H1 (cell line): ENCODE measurements at regions not wholly inside any gene's neighbourhood (a gene's known extent, or its start where the extent isn't known, plus 50 kb on each side); places are given as distances from the start of the nearest gene placed in this dataset.

ENCODE experiments used
- ASH2L ChIP-seq: fragments of 200-600, 300-600 bp; sonication (generic); IDR thresholded peaks from one replicate; pipeline ENCODE4 v1.7.1; 2017; ENCODE audit warnings: low read length
- BACH1 ChIP-seq: IDR thresholded peaks from 2 replicates; pipeline ENCODE4 v1.6.1; 2012; ENCODE audit warnings: low read length, improper control_type of control experiment
- CBX8 ChIP-seq: fragments of 300-800, 300-1000 bp; sonication (generic); IDR thresholded peaks from 2 replicates; pipeline ENCODE4 v1.7.1; 2016; ENCODE audit warnings: low read depth, low read length, borderline replicate concordance
- GABPA ChIP-seq: IDR thresholded peaks from 2 replicates; pipeline ENCODE4 v1.6.1; 2011; ENCODE audit warnings: mild to moderate bottlenecking, low read length, moderate library complexity, borderline replicate concordance; ENCODE audit not compliant: insufficient read depth
- KDM5A ChIP-seq: fragments of 200-600 bp; IDR thresholded peaks from 2 replicates; pipeline ENCODE4 v1.7.1; 2012; ENCODE audit warnings: mild to moderate bottlenecking, low read length, inconsistent platforms, mixed read lengths
- MAFK ChIP-seq: IDR thresholded peaks from 2 replicates; pipeline ENCODE4 v1.6.1; 2012; ENCODE audit warnings: low read depth, mild to moderate bottlenecking, improper control_type of control experiment, low read length
- POLR2A ChIP-seq, 2 experiments: IDR thresholded peaks; 1 replicate in 1 of 2; 2 replicates in 1 of 2; pipeline ENCODE4 v1.6.1; 2011; ENCODE audit warnings: low read depth in 2 of 2, low read length in 2 of 2, mild to moderate bottlenecking in 2 of 2; ENCODE audit errors: control extremely low read depth in 1 of 2
- SIN3A ChIP-seq, 2 experiments: IDR thresholded peaks in 1 of 2; conservative IDR thresholded peaks in 1 of 2; 2 replicates each; pipeline ENCODE4 v1.6.1; 2011 to 2012; ENCODE audit warnings: low read length in 2 of 2, improper control_type of control experiment in 1 of 2, low read depth in 1 of 2, mild to moderate bottlenecking in 1 of 2
- SIRT6 ChIP-seq: IDR thresholded peaks from one replicate; pipeline ENCODE4 v1.7.1; 2012; ENCODE audit warnings: low read length, inconsistent platforms
- SP1 ChIP-seq: IDR thresholded peaks from 2 replicates; pipeline ENCODE4 v1.6.1; 2011; ENCODE audit warnings: low read depth, low read length
- SP2 ChIP-seq: IDR thresholded peaks from 2 replicates; pipeline ENCODE4 v1.6.1; 2012; ENCODE audit warnings: mild to moderate bottlenecking, low read length, inconsistent platforms
- TF ChIP-seq, protein P1 (sequence below): IDR thresholded peaks from 2 replicates; pipeline ENCODE4 v1.6.1; 2012; ENCODE audit warnings: inconsistent platforms
- TF ChIP-seq, protein P2 (sequence below): IDR thresholded peaks from 2 replicates; pipeline ENCODE4 v1.6.1; 2011; ENCODE audit warnings: low read depth, mild to moderate bottlenecking, low read length; ENCODE audit not compliant: insufficient read depth

DNA sequence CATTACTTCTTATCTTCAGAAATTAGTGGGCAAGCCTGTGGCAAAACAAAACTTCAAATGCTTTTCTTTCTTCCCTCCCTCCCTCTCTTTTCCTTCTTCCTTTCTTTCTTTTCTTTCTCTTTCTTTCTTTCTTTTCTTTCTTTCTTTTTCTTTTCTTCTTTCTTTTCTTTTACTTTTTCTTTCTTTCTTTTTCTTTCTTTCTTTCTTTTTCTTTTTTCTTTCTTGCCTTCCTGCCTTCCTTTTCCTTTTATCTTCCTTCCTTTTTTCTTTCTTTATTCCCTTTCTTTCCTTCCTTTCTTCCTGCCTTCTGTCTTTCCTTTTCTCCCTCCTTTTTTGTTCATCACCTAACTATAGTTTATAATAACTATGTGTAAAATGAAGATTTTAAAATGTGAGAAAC is 295.1 kb downstream of the SMOC2 start (continued):
- TF ChIP-seq SIN3A (conservative IDR thresholded peaks at IDR 0.05 in 1 of 2, IDR thresholded peaks at IDR 0.05 in 1 of 2; ENCODE audit: low read depth in 1 of 2, low read length in 2 of 2) (no peak), KDM5A (no peak), SIRT6 (no peak), GABPA (no peak), SP2 (no peak), SP1 (no peak), CBX8 (no peak), POLR2A (IDR thresholded peaks at IDR 0.05; ENCODE audit: control extremely low read depth in 1 of 2, low read depth in 2 of 2, low read length in 2 of 2) (no peak), MAFK (no peak), BACH1 (no peak), ASH2L (no peak)
- TF ChIP-seq, protein P1, sequence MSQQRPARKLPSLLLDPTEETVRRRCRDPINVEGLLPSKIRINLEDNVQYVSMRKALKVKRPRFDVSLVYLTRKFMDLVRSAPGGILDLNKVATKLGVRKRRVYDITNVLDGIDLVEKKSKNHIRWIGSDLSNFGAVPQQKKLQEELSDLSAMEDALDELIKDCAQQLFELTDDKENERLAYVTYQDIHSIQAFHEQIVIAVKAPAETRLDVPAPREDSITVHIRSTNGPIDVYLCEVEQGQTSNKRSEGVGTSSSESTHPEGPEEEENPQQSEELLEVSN = no peak
- TF ChIP-seq, protein P2, sequence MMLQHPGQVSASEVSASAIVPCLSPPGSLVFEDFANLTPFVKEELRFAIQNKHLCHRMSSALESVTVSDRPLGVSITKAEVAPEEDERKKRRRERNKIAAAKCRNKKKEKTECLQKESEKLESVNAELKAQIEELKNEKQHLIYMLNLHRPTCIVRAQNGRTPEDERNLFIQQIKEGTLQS = no peak
